Epithelial cell of proximal tubule (primary cell): ENCODE measurements at regions not wholly inside any gene's neighbourhood (a gene's known extent, or its start where the extent isn't known, plus 50 kb on each side); places are given as distances from the start of the nearest gene placed in this dataset.
"Not testable (repeated sequence)": the region's sequence is repeated elsewhere in the genome, so short reads cannot be mapped to it uniquely, and the experiment has no call there.

ENCODE experiments used
- DNase-seq: peaks from one replicate; pipeline ENCODE4 v3.0.0-alpha.2; 2011; ENCODE audit warnings: low read depth
- H3K4me3 ChIP-seq: 2 replicates; pipeline ENCODE4 v1.5.1; 2011; ENCODE audit warnings: low read depth, mild to moderate bottlenecking, low read length
- TF ChIP-seq, protein P1 (sequence below): conservative IDR thresholded peaks from 2 replicates; pipeline ENCODE4 v1.5.1; 2012; ENCODE audit warnings: low read depth, mild to moderate bottlenecking, low read length

DNA sequence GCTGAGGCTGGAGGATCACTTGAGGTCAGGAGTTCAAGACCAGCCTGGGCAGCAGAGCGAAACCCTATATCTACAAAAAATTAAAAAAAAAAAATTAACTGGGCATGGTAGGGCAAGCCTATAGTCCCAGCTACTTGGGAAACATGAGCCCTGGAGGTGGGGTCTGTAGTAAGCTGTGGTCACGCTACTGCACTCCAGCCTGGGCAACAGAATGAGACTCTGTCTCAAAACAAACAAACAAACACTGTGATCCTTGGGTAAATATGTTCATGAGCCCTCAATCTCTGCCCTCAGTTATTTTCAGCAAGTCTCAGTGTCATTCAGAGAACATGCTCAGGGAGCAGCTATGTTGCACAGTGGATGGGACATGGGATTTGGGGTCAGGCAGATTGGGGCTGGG is 76.2 kb downstream of the PTTG1 start:
- DNase-seq = no peak
- H3K4me3 ChIP-seq = no peak overlapping the region
- TF ChIP-seq, protein P1, sequence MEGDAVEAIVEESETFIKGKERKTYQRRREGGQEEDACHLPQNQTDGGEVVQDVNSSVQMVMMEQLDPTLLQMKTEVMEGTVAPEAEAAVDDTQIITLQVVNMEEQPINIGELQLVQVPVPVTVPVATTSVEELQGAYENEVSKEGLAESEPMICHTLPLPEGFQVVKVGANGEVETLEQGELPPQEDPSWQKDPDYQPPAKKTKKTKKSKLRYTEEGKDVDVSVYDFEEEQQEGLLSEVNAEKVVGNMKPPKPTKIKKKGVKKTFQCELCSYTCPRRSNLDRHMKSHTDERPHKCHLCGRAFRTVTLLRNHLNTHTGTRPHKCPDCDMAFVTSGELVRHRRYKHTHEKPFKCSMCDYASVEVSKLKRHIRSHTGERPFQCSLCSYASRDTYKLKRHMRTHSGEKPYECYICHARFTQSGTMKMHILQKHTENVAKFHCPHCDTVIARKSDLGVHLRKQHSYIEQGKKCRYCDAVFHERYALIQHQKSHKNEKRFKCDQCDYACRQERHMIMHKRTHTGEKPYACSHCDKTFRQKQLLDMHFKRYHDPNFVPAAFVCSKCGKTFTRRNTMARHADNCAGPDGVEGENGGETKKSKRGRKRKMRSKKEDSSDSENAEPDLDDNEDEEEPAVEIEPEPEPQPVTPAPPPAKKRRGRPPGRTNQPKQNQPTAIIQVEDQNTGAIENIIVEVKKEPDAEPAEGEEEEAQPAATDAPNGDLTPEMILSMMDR = no peak

DNA sequence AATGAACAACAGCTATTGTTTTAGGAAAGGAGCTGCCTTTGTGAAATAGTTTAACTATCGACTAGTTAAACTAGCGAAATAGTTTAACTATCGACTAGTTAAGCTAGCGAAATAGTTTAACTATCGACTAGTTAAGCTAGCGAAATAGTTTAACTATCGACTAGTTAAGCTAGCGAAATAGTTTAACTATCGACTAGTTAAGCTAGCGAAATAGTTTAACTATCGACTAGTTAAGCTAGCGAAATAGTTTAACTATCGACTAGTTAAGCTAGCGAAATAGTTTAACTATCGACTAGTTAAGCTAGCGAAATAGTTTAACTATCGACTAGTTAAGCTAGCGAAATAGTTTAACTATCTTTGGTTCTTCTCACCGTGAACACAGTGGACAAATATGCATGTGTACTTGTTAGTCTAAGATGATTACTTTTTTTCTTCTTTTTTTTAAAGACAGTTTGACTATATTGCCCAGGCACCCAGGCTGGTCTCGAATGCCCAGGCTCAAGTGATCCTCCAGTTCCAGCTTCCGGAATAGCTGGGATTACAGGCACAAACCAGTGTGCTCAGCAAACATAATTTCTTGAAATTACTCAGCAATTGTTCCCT is 76.9 kb downstream of the PTTG1 start:
- DNase-seq, H3K4me3 ChIP-seq: not testable (repeated sequence)

DNA sequence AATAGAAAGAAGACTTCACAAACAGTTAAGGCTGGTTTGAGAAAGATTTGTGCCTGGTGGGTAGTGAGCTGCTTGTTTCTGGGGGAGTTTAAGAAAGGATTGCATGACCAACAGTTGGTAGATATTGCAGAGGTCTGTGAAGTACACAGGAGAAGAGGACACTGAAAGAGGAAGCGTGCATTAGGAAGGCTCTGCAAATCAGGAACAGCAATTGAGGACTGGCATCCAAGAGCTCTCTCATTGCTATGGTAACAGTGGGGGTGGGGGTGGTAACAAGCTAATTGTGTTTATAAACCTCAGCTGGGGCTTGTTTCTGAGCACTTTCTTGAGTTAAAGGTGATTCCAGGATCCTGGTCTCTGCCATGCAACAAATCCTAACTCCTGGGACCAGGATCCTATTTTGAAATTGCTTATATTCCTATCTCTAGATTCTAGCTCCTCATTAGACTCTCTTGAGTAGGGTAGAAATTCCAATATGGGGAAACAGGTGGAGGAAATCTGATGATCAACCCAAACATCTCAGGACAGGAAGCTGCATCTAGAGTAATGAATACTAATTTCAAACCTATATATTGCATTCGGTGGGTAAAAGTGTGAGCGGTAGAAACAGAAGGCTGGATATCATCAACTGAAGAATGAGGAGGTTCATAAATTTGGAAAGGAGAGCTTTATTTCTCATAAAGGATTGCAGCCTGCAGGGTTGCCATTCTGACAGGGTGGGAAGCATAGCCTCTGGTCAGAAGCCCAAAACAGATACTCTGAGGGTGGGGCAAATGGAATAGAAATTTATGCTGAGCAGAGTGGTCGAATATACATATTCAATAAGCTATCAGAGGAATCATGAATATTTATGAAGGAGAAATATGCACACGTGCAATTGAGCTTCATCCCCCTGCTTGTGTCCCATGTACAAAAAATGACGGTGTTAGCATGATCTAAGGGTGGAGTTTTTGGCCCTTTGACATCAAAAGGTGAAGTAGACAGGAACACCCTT is 79.4 kb downstream of the PTTG1 start:
- H3K4me3 ChIP-seq = no peak overlapping the region
- no peak for DNase-seq
- TF ChIP-seq, protein P1 = no peak

DNA sequence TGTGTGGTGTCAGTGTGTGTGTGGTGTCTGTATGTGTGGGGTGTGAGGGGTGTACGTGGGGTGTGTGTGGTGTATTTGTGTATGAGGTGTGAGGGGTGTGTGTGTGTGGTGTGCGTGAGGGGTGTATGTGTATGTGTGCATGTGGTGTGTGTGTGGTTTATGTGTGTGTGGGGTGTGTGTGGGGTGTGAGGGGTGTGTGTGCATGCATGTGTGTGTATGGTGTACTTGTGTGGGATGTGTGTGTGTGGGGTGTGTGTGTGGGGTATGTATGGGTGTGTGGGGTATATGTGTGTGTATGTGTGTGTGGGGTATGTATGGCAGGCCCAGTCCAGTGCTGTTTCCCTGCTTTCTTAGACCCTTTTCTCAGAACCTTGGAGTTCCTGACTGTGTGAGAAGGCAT is 83.3 kb downstream of the PTTG1 start:
- TF ChIP-seq, protein P1 = no peak
- no peak for DNase-seq
- H3K4me3 ChIP-seq = no peak overlapping the region

DNA sequence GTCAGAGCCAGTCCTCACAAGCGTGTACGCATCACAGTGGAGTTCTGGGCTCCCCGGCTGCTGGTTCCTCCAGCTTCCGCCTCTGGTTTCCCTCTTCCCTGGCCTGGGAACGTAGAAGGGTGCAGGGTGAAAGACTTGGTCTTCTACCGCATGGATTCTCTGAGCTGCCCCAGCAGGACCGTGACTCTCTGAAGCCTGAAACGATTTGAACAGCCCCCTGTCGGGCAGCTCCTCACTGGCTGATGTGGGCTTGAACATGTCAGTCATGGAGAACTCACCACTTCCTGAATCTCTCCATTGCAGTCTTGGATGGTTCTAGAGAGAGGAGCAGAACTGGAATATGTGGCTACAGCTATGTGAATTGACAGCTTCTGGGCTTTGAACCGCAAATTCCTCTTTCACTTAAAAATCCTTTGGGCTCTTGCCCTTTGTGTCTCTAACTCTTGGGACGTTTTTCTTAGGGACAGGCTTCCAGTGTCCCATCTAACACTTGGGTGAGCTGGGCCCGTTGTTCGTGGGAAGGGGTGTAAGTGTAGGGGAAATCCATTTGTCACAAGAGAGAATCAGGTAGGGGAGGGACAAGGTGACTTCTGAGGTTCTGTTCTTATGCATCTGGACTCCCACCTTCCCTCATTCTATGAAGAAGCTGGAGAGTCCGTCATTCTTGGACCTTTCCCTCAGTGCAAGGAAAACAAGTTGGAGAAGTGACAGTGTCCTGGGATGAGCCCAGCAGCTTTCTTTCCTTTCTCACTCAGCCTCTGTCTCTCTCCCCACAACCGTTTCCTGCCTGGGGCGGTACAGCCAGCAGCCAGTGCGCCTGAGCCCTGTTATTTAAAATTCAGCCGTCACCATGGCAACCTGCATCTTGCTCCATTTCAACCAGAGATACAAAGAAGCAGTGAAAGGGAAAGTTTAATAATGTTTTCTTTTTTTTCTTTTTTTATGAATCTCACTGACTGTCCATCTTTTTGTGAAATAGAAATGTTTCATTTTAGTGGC is 84.7 kb downstream of the PTTG1 start:
- DNase-seq = no peak
- H3K4me3 ChIP-seq = no peak overlapping the region
- TF ChIP-seq, protein P1 = no peak

DNA sequence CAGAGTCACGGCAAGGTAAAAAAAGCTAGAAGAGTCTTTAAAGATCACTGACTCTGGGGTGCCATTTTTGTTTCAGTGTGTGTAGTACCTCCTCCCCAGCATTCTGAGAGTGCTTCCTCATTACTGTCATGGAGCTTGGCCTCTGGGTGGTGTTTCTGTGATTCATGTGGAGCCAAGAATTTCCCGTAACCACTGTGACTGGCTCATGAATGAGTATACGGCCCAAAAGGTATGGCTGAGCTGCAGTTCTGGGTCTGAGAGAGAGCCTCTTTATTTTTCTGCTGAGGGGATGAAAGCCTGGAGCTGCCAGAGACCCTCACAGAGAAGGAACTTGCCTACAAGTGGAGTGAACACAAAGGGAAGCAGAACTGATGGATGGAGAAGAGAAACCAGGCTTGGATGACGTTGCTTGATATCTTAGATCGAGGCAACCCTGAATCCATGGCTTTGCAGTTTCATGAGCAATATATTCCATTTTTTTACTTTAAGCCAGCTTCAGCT is 85.6 kb downstream of the PTTG1 start:
- no peak for DNase-seq
- TF ChIP-seq, protein P1 = peak; percentile 2
- H3K4me3 ChIP-seq = no peak overlapping the region
